HCT116 (cell line): ENCODE measurements at regions not wholly inside any gene's neighbourhood (a gene's known extent, or its start where the extent isn't known, plus 50 kb on each side); places are given as distances from the start of the nearest gene placed in this dataset.

Source experiments
- ATAC-seq: fragments of 200-7000 bp; cut with Tn5 transposase; 2 replicates; pipeline ENCODE4 v1.9.1; 2020; ENCODE audit warnings: mild to moderate bottlenecking, moderate library complexity
- BruUV-seq: library from RNA; stranded (reverse); fragments of 400-500 nt; replicated peaks from 2 replicates; lab custom pipeline; 2021; lab: Mats Ljungman, UMichigan
- CTCF ChIA-PET: fragments of 300-600 bp; sonication (Branson Sonifier 250); formaldehyde crosslinking; loops from one replicate; lab custom pipeline; 2021; ENCODE audit warnings: antibody characterized with exemption; lab: Charles Lee
- POLR2A ChIA-PET: fragments of 300-600, 350-600 bp; sonication (Branson Sonifier 250); formaldehyde crosslinking; loops from one replicate; lab custom pipeline; 2021; ENCODE audit warnings: antibody characterized with exemption; lab: Charles Lee
- RAD21 ChIA-PET, 2 experiments: fragments of 300-600 bp; sonication (Branson Sonifier 250); formaldehyde crosslinking; loops; one replicate each; lab custom pipeline; 2023; ENCODE audit warnings: low total read pairs in 2 of 2; ENCODE audit not compliant: uncharacterized antibody in 2 of 2, unreplicated experiment in 2 of 2, low non-redundant PET in 1 of 2; lab: Charles Lee
- DNase-seq: peaks from one replicate; pipeline ENCODE4 v3.0.0-alpha.2; 2010; ENCODE audit warnings: low read depth, low spot score
- H2AFZ ChIP-seq: fragments of 200-600 bp; shearing (Covaris generic), sonication (generic); 2 replicates; pipeline ENCODE4 v1.6.1; 2017; ENCODE audit warnings: low read depth, mixed run types, mixed read lengths, antibody characterized with exemption, low read length; ENCODE audit not compliant: poor library complexity, severe bottlenecking
- H3K27ac ChIP-seq: 2 replicates; pipeline ENCODE4 v1.5.1; 2012; ENCODE audit warnings: low read depth, low read length
- H3K27me3 ChIP-seq: fragments of 200-600 bp; sonication (generic); 2 replicates; pipeline ENCODE4 v1.6.1; 2016; ENCODE audit warnings: mixed run types, low read length, mixed read lengths; ENCODE audit not compliant: insufficient read depth
- H3K36me3 ChIP-seq, 2 experiments: fragments of 200-500 bp in 1 of 2; fragments of 200-600 bp in 1 of 2; sonication (Bioruptor generic) in 1 of 2; sonication (generic) in 1 of 2; 2 replicates each; pipeline versions ENCODE4 v1.5.1 to v1.6.1; 2014 to 2016; ENCODE audit warnings: low read length in 2 of 2, inconsistent platforms in 1 of 2, mixed read lengths in 1 of 2, mixed run types in 1 of 2; ENCODE audit not compliant: insufficient read depth in 2 of 2, control insufficient read depth in 1 of 2
- H3K4me1 ChIP-seq, 2 experiments: fragments of 200-600 bp in 1 of 2; sonication (generic) in 1 of 2; 2 replicates each; pipeline versions ENCODE4 v1.5.1 to v1.6.1; 2012 to 2017; ENCODE audit warnings: low read length in 2 of 2, inconsistent platforms in 1 of 2, mild to moderate bottlenecking in 1 of 2, mixed read lengths in 1 of 2, mixed run types in 1 of 2, moderate library complexity in 1 of 2; ENCODE audit not compliant: insufficient read depth in 2 of 2, control insufficient read depth in 1 of 2
- H3K4me2 ChIP-seq: fragments of 200-600 bp; sonication (generic); 2 replicates; pipeline ENCODE4 v1.6.1; 2017; ENCODE audit warnings: mixed run types, low read length, mixed read lengths
- H3K4me3 ChIP-seq, 2 experiments: fragments of 200-600 bp in 1 of 2; sonication (generic) in 1 of 2; replicated peaks in 1 of 2; 2 replicates each; pipeline ENCODE4 v1.5.1; 2011 to 2016; ENCODE audit warnings: low read length in 2 of 2, control low read depth in 1 of 2, low read depth in 1 of 2, mild to moderate bottlenecking in 1 of 2, mixed read lengths in 1 of 2, mixed run types in 1 of 2
- H3K79me2 ChIP-seq: fragments of 200-600 bp; sonication (generic); 2 replicates; pipeline ENCODE4 v1.6.1; 2017; ENCODE audit warnings: mild to moderate bottlenecking, mixed run types, low read length, moderate library complexity, mixed read lengths; ENCODE audit not compliant: insufficient read depth
- H3K9ac ChIP-seq: fragments of 200-600 bp; sonication (generic); 2 replicates; pipeline ENCODE4 v1.6.1; 2016; ENCODE audit warnings: low read length, mixed read lengths
- H3K9me2 ChIP-seq: fragments of 200-600 bp; sonication (generic), shearing (Covaris generic); 2 replicates; pipeline ENCODE4 v1.6.1; 2017; ENCODE audit warnings: mixed run types, mild to moderate bottlenecking, moderate library complexity; ENCODE audit not compliant: insufficient read depth
- H3K9me3 ChIP-seq, 2 experiments: fragments of 200-500 bp in 1 of 2; fragments of 200-600 bp in 1 of 2; sonication (Bioruptor generic) in 1 of 2; sonication (generic) in 1 of 2; 2 replicates each; pipeline ENCODE4 v1.6.1; 2014 to 2017; ENCODE audit warnings: low read length in 2 of 2, mixed read lengths in 2 of 2, inconsistent platforms in 1 of 2, low read depth in 1 of 2, mild to moderate bottlenecking in 1 of 2, mixed run types in 1 of 2, moderate library complexity in 1 of 2; ENCODE audit not compliant: control insufficient read depth in 1 of 2, insufficient read depth in 1 of 2
- H4K20me1 ChIP-seq: fragments of 200-600 bp; sonication (generic), shearing (Covaris generic); 2 replicates; pipeline ENCODE4 v1.6.1; 2017; ENCODE audit warnings: mixed run types, mild to moderate bottlenecking, moderate library complexity; ENCODE audit not compliant: insufficient read depth
- CBX3 ChIP-seq: IDR thresholded peaks from 2 replicates; pipeline ENCODE4 v1.6.1; 2012; ENCODE audit warnings: low read depth
- CEBPB ChIP-seq: IDR thresholded peaks from 2 replicates; pipeline ENCODE4 v1.6.1; 2012; ENCODE audit warnings: low read depth
- EGR1 ChIP-seq: IDR thresholded peaks from 2 replicates; pipeline ENCODE4 v1.6.1; 2012; ENCODE audit warnings: low read depth
- ELF1 ChIP-seq: IDR thresholded peaks from 2 replicates; pipeline ENCODE4 v1.6.1; 2012; ENCODE audit warnings: low read depth, borderline replicate concordance
- EZH2phosphoT487 ChIP-seq: fragments of 200-600 bp; IDR thresholded peaks from 2 replicates; pipeline ENCODE4 v1.6.1; 2018; ENCODE audit warnings: antibody characterized with exemption, borderline replicate concordance
- FOSL1 ChIP-seq: IDR thresholded peaks from 2 replicates; pipeline ENCODE4 v1.6.1; 2012; ENCODE audit warnings: low read depth
- JUND ChIP-seq: IDR thresholded peaks from 2 replicates; pipeline ENCODE4 v1.6.1; 2012
- POLR2A ChIP-seq: IDR thresholded peaks from 2 replicates; pipeline ENCODE4 v1.7.0; 2011; ENCODE audit warnings: borderline replicate concordance; ENCODE audit not compliant: insufficient read depth, insufficient read length; ENCODE audit errors: extremely low read depth
- POLR2AphosphoS5 ChIP-seq: IDR thresholded peaks from 2 replicates; pipeline ENCODE4 v1.6.1; 2011; ENCODE audit warnings: mild to moderate bottlenecking, low read depth, low read length, moderate library complexity
- SIN3A ChIP-seq: IDR thresholded peaks from 2 replicates; pipeline ENCODE4 v1.6.1; 2012; ENCODE audit warnings: low read depth
- SP1 ChIP-seq: IDR thresholded peaks from 2 replicates; pipeline ENCODE4 v1.6.1; 2012; ENCODE audit warnings: low read depth
- SRF ChIP-seq: IDR thresholded peaks from 2 replicates; pipeline ENCODE4 v1.6.1; 2012; ENCODE audit warnings: low read depth
- TCF7L2 ChIP-seq: IDR thresholded peaks from 2 replicates; pipeline ENCODE4 v1.7.0; 2011; ENCODE audit warnings: borderline replicate concordance, inconsistent platforms; ENCODE audit not compliant: insufficient read depth, insufficient read length; ENCODE audit errors: extremely low read depth
- YY1 ChIP-seq: IDR thresholded peaks from 2 replicates; pipeline ENCODE4 v1.6.1; 2011; ENCODE audit warnings: low read length, low read depth, moderate library complexity, mild to moderate bottlenecking; ENCODE audit not compliant: insufficient replicate concordance; ENCODE audit errors: extremely low read depth
- ZFX ChIP-seq: fragments of 450-650 bp; IDR thresholded peaks from 2 replicates; pipeline ENCODE4 v1.6.1; 2017
- ZNF274 ChIP-seq: fragments of 200-500 bp; sonication (Bioruptor generic); IDR thresholded peaks from 2 replicates; pipeline ENCODE4 v1.6.1; 2014; ENCODE audit warnings: mild to moderate bottlenecking, low read depth, low read length, inconsistent platforms
- intact Hi-C: fragments of 100-400 bp; cut with micrococcal nuclease; formaldehyde crosslinking; loops from 2 replicates; pipeline ENCODE4 v1.10.0; 2022
- TF ChIP-seq, protein P1 (sequence below): IDR thresholded peaks from 2 replicates; pipeline ENCODE4 v1.6.1; 2011; ENCODE audit warnings: mild to moderate bottlenecking, low read length, moderate library complexity; ENCODE audit not compliant: insufficient replicate concordance; ENCODE audit errors: extremely low read depth
- TF ChIP-seq, protein P2 (sequence below): IDR thresholded peaks from 2 replicates; pipeline ENCODE4 v1.6.1; 2012; ENCODE audit warnings: low read depth
- TF ChIP-seq, protein P3 (sequence below): IDR thresholded peaks from 2 replicates; pipeline ENCODE4 v1.6.1; 2012
- TF ChIP-seq, protein P4 (sequence below): IDR thresholded peaks from 2 replicates; pipeline ENCODE4 v1.6.1; 2012

DNA sequence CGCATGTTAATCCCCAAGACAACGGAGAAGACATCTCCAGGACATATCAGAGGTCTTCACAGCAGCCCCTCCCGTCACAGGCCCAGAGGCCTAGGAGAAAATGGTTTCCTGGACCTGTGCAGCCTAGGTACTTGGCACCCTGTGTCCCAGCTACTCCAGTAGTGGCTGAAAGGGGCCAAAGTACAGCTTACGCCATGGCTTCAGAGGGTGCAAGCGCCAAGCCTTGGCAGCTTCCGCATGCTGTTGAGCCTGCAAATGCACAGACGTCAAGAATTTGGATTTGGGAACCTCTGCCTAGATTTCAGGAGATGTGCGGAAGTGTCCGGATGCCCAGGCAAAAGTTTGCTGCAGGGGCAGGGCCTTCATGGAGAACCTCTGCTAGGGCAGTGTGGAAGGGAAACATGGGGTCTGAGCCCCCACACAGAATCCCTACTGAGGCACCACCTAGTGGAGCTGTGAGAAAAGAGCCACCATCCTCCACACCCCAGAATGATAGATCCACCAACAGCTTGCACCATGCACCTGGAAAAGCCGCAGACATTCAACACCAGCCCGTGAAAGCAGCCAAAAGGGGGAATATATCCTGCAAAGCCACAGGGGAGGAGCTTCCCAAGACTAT is 159.3 kb upstream of the COX10 start:
- no peak overlapping the region for H3K4me2 ChIP-seq
- H2AFZ ChIP-seq = no peak overlapping the region
- H3K9ac ChIP-seq = no peak overlapping the region
- H3K4me3 ChIP-seq = no peak overlapping the region
- no peak for TF ChIP-seq JUND
- TF ChIP-seq EZH2phosphoT487 = no peak
- TF ChIP-seq, protein P1, sequence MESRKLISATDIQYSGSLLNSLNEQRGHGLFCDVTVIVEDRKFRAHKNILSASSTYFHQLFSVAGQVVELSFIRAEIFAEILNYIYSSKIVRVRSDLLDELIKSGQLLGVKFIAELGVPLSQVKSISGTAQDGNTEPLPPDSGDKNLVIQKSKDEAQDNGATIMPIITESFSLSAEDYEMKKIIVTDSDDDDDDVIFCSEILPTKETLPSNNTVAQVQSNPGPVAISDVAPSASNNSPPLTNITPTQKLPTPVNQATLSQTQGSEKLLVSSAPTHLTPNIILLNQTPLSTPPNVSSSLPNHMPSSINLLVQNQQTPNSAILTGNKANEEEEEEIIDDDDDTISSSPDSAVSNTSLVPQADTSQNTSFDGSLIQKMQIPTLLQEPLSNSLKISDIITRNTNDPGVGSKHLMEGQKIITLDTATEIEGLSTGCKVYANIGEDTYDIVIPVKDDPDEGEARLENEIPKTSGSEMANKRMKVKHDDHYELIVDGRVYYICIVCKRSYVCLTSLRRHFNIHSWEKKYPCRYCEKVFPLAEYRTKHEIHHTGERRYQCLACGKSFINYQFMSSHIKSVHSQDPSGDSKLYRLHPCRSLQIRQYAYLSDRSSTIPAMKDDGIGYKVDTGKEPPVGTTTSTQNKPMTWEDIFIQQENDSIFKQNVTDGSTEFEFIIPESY = no peak
- no peak for TF ChIP-seq ZNF274
- no peak for TF ChIP-seq SRF
- no peak for TF ChIP-seq ZFX
- no peak for TF ChIP-seq CEBPB
- no peak for TF ChIP-seq ELF1
- TF ChIP-seq POLR2A = no peak
- TF ChIP-seq FOSL1 = no peak
- no peak for TF ChIP-seq POLR2AphosphoS5
- no peak for TF ChIP-seq YY1
- TF ChIP-seq, protein P2, sequence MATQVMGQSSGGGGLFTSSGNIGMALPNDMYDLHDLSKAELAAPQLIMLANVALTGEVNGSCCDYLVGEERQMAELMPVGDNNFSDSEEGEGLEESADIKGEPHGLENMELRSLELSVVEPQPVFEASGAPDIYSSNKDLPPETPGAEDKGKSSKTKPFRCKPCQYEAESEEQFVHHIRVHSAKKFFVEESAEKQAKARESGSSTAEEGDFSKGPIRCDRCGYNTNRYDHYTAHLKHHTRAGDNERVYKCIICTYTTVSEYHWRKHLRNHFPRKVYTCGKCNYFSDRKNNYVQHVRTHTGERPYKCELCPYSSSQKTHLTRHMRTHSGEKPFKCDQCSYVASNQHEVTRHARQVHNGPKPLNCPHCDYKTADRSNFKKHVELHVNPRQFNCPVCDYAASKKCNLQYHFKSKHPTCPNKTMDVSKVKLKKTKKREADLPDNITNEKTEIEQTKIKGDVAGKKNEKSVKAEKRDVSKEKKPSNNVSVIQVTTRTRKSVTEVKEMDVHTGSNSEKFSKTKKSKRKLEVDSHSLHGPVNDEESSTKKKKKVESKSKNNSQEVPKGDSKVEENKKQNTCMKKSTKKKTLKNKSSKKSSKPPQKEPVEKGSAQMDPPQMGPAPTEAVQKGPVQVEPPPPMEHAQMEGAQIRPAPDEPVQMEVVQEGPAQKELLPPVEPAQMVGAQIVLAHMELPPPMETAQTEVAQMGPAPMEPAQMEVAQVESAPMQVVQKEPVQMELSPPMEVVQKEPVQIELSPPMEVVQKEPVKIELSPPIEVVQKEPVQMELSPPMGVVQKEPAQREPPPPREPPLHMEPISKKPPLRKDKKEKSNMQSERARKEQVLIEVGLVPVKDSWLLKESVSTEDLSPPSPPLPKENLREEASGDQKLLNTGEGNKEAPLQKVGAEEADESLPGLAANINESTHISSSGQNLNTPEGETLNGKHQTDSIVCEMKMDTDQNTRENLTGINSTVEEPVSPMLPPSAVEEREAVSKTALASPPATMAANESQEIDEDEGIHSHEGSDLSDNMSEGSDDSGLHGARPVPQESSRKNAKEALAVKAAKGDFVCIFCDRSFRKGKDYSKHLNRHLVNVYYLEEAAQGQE = no peak
- TF ChIP-seq CBX3 = no peak
- TF ChIP-seq, protein P3, sequence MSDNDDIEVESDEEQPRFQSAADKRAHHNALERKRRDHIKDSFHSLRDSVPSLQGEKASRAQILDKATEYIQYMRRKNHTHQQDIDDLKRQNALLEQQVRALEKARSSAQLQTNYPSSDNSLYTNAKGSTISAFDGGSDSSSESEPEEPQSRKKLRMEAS = no peak
- TF ChIP-seq SP1 = no peak
- no peak for TF ChIP-seq SIN3A
- no peak for TF ChIP-seq TCF7L2
- TF ChIP-seq, protein P4, sequence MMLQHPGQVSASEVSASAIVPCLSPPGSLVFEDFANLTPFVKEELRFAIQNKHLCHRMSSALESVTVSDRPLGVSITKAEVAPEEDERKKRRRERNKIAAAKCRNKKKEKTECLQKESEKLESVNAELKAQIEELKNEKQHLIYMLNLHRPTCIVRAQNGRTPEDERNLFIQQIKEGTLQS = no peak
- no peak for TF ChIP-seq EGR1
- TF ChIP-seq, all 23 proteins: peak for 0
- ChIA-PET POLR2A (no interaction called here), RAD21 (no interaction called here), CTCF (no interaction called here)
- H3K27me3 ChIP-seq = no peaks in the 10 kb centered on the region
- no peaks in the 10 kb centered on the region for H3K79me2 ChIP-seq
- H4K20me1 ChIP-seq = no peaks in the 10 kb centered on the region
- no TSS peak for BruUV-seq
- H3K36me3 ChIP-seq = no peaks in the 10 kb centered on the region
- no peaks in the 10 kb centered on the region for H3K9me3 ChIP-seq
- no peak for DNase-seq
- no peak overlapping the region for H3K27ac ChIP-seq
- H3K9me2 ChIP-seq = no peaks in the 10 kb centered on the region
- no peak for ATAC-seq
- no peaks in the 10 kb centered on the region for H3K4me1 ChIP-seq
- intact Hi-C loops = no loop called here
